ENCODE measurements at regions not wholly inside any gene's neighbourhood (a gene's known extent, or its start where the extent isn't known, plus 50 kb on each side); places are given as distances from the start of the nearest gene placed in this dataset.
"Not testable (repeated sequence)": the region's sequence is repeated elsewhere in the genome, so short reads cannot be mapped to it uniquely, and the experiment has no call there.

- not testable (repeated sequence) for TF ChIP-seq POLR2A, POLR2AphosphoS5, CTCF, EP300 (IDR thresholded peaks at IDR 0.05)
Measured at GRCh38 chr7:76131887-76132286, 69.8 kb upstream of the SRRM3 start.

Measured in sigmoid colon (tissue), 4 donors.